HG02981 (cell line): ENCODE measurements at regions not wholly inside any gene's neighbourhood (a gene's known extent, or its start where the extent isn't known, plus 50 kb on each side); places are given as distances from the start of the nearest gene placed in this dataset.

Source experiments
- ATAC-seq: cut with Tn5 transposase; IDR thresholded peaks from one replicate; pipeline ENCODE4 v1.9.1; 2021; ENCODE audit warnings: mild to moderate bottlenecking, moderate library complexity; ENCODE audit not compliant: unreplicated experiment

- ATAC-seq, result no peak
Measured at GRCh38 chr1:8267307-8267706, 50.6 kb upstream of the SLC45A1 start.

DNA sequence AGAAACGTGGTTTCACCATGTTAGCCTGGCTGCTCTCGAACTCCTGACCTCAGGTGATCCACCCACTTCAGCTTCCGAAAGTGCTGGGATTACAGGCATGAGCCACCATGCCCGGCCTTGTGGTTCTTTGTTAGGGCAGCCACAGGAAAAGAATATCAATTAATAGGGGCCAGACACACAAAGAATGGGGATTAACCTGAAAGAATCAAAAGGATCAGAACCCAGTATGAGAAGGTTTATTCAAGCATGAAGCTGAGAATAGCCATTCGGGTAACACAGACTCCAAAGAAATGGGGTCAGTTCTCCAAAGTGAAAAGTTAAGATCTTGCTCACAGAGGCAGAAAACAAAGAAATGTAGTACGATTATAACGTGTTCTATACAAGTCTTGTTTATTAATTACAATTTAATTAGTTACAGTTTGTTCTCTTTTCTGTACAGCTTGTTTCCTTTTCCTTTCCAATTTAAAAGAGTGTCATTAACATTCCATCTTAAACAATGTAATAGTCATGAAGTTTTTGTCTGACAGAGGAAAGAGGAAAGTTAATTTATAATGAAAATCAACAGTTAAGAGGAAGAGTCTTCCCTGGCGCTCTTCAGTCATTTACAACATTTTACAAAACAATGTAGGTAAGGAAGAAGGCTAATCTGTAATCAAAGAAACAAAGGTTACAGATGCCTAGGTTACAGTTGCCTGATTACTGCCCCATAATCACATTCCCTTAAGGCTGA, 51.3 kb upstream of the SLC45A1 start:
- ATAC-seq, result no peak

- ATAC-seq, result no peak
Measured at GRCh38 chr1:8263791-8264190, 54.1 kb upstream of the SLC45A1 start.

DNA sequence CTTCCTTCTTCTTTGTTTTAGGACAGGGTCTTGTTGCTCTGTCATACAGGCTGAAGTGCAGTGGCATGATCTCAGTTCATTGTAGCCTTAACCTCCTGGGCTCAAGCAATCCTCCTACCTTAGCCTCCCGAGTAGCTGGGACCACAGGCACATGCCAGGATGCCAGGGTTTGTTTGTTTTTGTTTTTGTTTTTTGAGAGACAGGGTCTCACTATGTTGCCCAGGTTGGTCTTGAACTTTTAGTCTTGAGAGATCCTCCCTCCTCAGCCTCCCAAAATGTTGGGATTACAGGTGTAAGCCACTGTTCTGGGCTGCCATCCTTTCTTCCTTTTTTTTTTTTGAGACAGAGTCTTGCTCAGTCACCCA, 56.5 kb upstream of the SLC45A1 start:
- ATAC-seq, result no peak

DNA sequence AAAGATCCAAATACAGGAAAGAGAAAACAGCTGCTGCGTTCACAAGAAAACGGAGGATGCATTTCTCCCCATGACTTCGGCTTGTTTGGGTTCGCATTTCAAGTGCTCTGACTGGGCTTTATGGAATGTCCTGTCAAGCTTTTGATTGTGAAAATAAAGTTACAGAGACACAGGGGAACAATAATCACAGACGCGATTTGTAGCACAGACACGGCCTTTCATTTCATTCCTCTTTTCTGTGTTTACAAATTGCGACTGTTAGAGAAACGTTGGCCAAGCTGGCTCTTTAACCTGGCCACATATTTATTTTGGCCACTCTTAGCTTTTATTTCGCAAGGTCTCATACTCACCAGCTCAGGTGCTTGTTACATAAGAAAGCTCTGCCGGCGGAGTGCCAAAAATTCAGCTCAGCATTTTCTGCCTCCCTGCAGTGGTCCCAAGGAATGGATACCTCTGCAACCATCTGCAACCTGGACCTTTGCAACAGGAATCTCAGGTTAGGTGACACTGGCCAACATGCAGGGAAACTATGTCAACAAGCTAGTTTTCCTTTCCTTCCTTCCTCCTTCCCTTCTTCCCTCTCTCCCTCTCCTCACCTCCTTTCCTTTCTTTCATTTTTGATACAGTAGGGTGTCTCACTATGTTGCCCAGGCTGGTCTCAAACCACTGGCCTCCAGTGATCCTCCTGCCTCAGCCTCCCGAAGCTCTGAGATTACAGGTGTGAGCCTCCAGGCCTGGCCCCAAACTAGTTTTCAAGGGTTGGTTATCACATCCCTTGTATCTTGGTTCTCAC, 58.2 kb upstream of the SLC45A1 start:
- ATAC-seq, result no peak

- no peak for ATAC-seq
Measured at GRCh38 chr1:8257621-8258020, 60.3 kb upstream of the SLC45A1 start.

DNA sequence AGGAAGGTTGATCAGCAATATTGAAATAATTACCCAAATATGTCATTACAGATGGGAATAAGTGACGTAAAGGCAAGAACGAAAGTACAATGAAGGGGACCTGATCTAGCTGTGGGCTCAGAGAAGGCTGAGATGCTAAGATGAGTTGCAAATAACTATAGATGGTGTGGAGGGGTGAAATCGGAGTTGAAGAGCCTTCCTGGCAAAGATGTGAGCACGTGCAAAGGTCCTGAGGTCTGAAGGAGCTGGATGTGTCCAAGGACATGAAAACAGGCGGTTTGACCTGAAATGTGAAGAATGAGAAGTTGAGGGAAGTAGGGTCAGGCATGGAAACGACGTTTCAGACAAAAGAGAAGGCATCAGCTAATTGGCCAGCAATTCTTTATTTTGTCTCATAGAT, 61.6 kb upstream of the SLC45A1 start:
- ATAC-seq, result no peak

DNA sequence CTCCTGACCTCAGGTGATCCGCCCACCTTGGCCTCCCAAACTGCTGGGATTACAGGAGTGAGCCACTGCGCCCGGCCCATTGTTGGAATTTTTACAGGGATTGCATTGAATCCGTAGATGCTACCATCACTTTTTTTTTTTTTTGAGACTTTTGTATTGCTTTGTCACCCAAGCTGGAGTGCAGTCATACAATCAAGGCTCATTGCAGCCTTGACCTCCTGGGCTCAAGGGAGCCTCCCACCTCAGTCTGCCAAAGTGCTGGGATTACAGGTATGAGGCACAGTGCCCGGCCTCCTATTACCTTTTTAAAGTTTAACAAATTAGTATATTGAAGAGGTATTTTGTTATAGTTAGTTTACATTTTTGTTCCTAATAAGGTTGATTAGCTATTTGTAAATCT, 62.2 kb upstream of the SLC45A1 start:
- ATAC-seq, result no peak

DNA sequence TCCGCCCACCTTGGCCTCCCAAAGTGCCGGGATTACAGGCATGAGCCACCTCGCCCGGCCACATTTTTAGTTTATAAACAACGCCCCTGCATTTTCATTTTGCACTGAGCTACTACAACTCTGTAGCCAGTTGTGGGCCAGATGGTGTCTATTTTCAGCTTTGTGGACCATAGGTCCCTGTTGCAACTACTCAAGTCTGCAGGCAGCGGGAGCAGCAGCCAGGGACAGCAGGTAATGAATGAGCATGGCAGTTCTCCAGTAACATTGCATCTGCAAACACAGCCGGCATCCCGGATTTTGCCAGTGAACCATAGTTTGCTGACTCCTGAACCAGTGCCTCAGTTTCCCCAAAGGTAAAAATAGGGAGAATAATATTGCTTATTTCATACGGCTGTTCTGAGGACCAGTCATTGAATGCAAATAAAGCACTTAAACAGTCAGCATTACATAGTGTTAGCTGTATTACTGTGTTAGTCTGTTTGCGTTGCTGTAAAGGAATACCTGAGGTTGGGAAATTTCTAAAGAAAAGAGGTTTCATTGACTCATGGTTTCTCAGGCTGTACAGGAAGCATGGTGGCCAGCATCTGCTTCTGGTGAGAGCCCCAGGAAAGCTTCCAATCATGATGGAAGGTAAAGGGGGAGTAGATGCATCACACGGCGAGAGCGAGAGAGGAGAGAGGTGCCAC, 65.5 kb upstream of the SLC45A1 start:
- ATAC-seq, result no peak

- no peak for ATAC-seq
Measured at GRCh38 chr1:8251635-8252034, 66.3 kb upstream of the SLC45A1 start.

- no peak for ATAC-seq
Measured at GRCh38 chr1:8249838-8250237, 68.1 kb upstream of the SLC45A1 start.

- no peak for ATAC-seq
Measured at GRCh38 chr1:8247811-8248436, 70.0 kb upstream of the SLC45A1 start.

DNA sequence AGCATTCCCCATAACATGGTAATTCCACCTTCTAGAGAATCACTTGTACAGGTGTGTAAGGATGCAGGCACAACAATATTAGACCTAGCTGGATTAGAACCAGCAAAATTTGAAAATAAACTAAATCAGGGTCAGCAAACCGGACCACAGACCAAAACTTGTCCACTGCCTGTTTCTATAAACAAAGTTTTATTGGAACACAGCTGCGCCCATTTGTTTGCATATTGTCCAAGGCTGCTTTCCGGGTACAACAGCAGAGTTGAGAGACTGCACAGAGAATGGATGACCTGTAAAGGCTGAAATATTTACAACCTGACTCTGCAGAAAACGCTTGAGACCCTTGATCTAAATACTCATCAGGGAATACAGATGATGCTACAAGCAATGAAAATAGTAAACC, 73.6 kb upstream of the SLC45A1 start:
- no peak for ATAC-seq

- no peak for ATAC-seq
Measured at GRCh38 chr1:8242498-8242897, 75.4 kb upstream of the SLC45A1 start.

- ATAC-seq, result no peak
Measured at GRCh38 chr1:8241417-8242014, 76.4 kb upstream of the SLC45A1 start.

DNA sequence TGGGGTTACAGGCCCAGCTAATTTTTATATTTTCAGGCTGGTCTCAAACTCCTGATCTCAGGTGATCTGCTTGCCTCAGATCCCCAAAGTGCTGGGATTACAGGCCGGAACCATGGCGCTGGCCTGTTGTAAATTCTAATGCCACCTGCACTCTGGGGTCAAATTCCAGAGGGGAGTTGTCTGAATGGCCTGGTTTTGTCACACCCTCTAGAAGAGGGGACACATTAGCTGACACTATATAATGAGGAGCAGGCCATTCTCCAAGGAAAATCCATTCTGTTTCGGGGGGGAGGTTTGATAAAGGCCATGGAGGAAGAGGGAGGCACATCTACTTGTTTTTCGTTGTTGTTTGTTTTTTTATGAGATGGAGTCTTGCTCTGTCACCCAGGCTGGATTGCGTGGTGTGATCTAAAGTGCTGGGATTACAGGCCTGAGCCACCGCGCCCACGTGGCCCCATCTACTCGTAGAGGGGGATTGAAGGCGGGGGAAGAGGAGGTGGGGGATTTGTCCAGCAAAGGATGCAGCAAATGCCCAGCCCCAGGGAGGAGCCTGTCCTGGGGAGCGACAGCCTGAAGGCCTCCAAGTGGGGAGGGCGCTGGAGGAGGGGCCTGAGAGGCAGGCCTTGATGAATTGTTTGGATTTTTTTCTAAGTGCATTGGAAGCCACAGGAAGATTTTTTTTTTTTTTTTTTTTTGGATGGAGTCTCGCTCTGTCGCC, 78.4 kb upstream of the SLC45A1 start:
- ATAC-seq, result no peak

GRCh38 chr1:8239039-8239305, 78.9 kb upstream of the SLC45A1 start:
- no peak for ATAC-seq

- ATAC-seq, result no peak
Measured at GRCh38 chr1:8238141-8239038, 79.5 kb upstream of the SLC45A1 start.

DNA sequence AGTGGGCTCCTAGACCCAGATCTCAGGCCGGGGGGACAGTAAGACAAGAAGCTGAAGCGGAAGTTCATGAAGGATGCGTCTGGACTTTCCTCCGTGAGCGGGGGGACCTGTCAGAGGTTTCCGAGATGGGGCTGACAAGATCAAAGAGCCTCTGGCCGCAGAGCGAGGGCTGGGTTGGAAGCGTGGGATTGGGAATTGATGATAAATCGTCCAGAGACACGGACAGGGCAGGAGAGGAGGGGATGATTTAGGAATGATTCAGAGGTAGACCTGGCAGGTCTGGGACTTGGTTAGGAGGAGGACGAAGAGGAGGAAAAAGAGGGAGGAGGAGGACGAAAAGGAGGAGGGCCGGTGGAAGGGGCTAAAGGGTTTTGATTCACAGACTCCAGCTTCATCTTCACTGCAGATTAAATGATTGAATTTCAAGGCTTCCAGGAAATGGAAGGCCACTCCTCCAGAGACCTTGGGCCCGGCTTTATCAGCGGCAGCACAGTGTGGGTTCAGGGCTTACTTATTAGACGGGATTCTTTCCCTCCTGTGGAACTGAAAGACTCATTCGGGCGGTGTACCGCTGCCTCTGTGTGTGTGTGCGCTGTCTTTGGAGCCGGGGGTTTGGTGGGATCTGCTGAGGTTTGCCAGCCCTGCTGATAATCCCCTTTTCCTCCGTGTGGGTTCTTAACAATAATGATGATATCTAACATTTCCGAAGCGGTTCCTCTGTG, 85.7 kb upstream of the SLC45A1 start:
- ATAC-seq, result no peak
